ENCODE measurements at regions not wholly inside any gene's neighbourhood (a gene's known extent, or its start where the extent isn't known, plus 50 kb on each side); places are given as distances from the start of the nearest gene placed in this dataset.

- Histone ChIP-seq H3K9me3 (ENCODE audit: control insufficient read depth, insufficient read depth, low read length) (no peaks in the 10 kb centered on the region), H3K36me3 (ENCODE audit: control insufficient read depth, insufficient read depth, low read length) (no peaks in the 10 kb centered on the region), H3K27ac (ENCODE audit: low read depth, low read length) (no peak overlapping the region), H3K4me3 (ENCODE audit: low read depth, low read length) (no peak overlapping the region), H3K4me1 (ENCODE audit: control insufficient read depth, insufficient read depth, low read length) (no peaks in the 10 kb centered on the region), H3K27me3 (ENCODE audit: control insufficient read depth, insufficient read depth, low read length) (no peaks in the 10 kb centered on the region)
- no CpG with 5 or more reads among the region's 1 CpG for WGBS (ENCODE audit: insufficient coverage)
- no peak for DNase-seq (ENCODE audit: low read depth in 4 of 6, low spot score in 6 of 6)
Observed at GRCh38 chr12:90003688-90004087, 295.1 kb upstream of the ATP2B1 start.

- Histone ChIP-seq H3K9me3 (ENCODE audit: control insufficient read depth, insufficient read depth, low read length) (no peaks in the 10 kb centered on the region), H3K4me1 (ENCODE audit: control insufficient read depth, insufficient read depth, low read length) (no peaks in the 10 kb centered on the region), H3K36me3 (ENCODE audit: control insufficient read depth, insufficient read depth, low read length) (no peaks in the 10 kb centered on the region), H3K4me3 (ENCODE audit: low read depth, low read length) (no peak overlapping the region), H3K27me3 (ENCODE audit: control insufficient read depth, insufficient read depth, low read length) (no peaks in the 10 kb centered on the region), H3K27ac (ENCODE audit: low read depth, low read length) (no peak overlapping the region)
- WGBS (ENCODE audit: insufficient coverage) = no CpG with 5 or more reads among the region's 3 CpGs
- no peak for DNase-seq (ENCODE audit: low read depth in 4 of 6, low spot score in 6 of 6)
Observed at GRCh38 chr12:90000721-90001120, 292.1 kb upstream of the ATP2B1 start.

DNA sequence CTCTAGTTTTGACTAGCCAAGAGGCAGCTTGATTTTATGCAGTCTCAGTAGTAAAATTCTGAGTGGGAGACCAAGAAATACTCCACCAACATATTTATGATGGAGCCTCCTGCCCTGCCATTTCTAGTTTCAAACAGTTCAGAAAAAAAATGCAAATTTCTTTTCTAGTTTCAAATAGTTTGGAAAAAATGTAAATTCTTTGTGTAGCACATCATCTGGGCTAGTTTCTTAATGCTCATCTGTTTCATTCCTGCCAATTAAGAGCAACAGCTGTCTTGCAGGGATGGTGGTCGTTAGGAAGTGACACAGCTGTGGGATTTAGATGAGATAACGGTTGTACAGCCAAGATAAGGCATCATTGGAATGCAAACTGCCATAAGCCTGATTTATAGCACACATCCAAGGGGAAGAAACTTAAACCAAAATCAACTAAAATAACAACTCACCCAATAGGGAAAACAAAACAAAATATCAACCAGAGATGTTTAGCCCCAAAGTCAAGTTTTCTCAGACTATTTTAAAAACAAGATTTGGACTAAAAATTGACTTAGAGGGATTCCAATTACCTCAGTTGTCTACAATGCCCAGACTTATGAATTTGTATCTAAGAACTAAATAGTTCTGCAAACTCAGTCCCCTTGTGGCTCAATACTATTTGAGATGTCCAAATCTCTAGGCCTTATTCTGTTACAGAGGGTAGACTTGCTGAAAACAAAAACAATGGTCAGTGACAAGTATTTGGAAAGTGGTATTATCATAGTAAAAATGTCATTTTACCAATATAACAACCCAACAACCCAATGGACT is 291.3 kb upstream of the ATP2B1 start:
- Histone ChIP-seq H3K4me3 (ENCODE audit: low read depth, low read length) (no peak overlapping the region), H3K4me1 (ENCODE audit: control insufficient read depth, insufficient read depth, low read length) (no peaks in the 10 kb centered on the region), H3K36me3 (ENCODE audit: control insufficient read depth, insufficient read depth, low read length) (no peaks in the 10 kb centered on the region), H3K27me3 (ENCODE audit: control insufficient read depth, insufficient read depth, low read length) (no peaks in the 10 kb centered on the region), H3K9me3 (ENCODE audit: control insufficient read depth, insufficient read depth, low read length) (no peaks in the 10 kb centered on the region), H3K27ac (ENCODE audit: low read depth, low read length) (no peak overlapping the region)
- 50% methylated on average over 2 of the region's 2 CpGs for WGBS (ENCODE audit: insufficient coverage)
- peak in 2 of 6 donors; percentile 15 to 50 for DNase-seq (ENCODE audit: low read depth in 4 of 6, low spot score in 6 of 6)

DNA sequence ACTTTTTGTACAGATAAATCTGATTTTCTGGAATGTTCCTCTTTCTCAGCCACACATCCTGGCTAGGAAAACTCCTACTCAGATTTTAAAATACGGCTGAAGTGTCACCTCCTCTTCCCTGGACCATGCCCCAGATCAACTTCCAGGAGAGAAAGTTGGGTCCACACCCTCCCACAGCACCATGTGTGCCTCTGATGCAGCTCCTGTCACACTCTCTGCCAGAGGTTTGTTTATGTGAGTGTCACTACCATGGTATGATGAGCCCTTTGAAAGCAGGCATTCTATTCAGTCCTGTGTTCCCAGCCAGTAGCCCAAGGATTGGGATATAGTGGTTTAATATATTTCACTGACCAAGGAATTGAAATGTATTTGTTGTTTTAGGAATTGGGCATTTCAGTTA is 287.2 kb upstream of the ATP2B1 start:
- H3K9me3 ChIP-seq (ENCODE audit: control insufficient read depth, insufficient read depth, low read length) = no peaks in the 10 kb centered on the region
- no peak overlapping the region for H3K4me3 ChIP-seq (ENCODE audit: low read depth, low read length)
- no peaks in the 10 kb centered on the region for H3K27me3 ChIP-seq (ENCODE audit: control insufficient read depth, insufficient read depth, low read length)
- H3K36me3 ChIP-seq (ENCODE audit: control insufficient read depth, insufficient read depth, low read length) = no peaks in the 10 kb centered on the region
- H3K4me1 ChIP-seq (ENCODE audit: control insufficient read depth, insufficient read depth, low read length) = no peaks in the 10 kb centered on the region
- no peak for DNase-seq (ENCODE audit: low read depth in 4 of 6, low spot score in 6 of 6)
- no CpG with 5 or more reads among the region's 1 CpG for WGBS (ENCODE audit: insufficient coverage)
- H3K27ac ChIP-seq (ENCODE audit: low read depth, low read length) = no peak overlapping the region

GRCh38 chr12:89994911-89995310 is 286.3 kb upstream of the ATP2B1 start:
- WGBS (ENCODE audit: insufficient coverage) = no CpG with 5 or more reads among the region's 1 CpG
- H3K27ac ChIP-seq (ENCODE audit: low read depth, low read length) = no peak overlapping the region
- no peak for DNase-seq (ENCODE audit: low read depth in 4 of 6, low spot score in 6 of 6)

GRCh38 chr12:89993632-89994031 is 285.0 kb upstream of the ATP2B1 start:
- DNase-seq (ENCODE audit: low read depth in 4 of 6, low spot score in 6 of 6) = no peak
- no peaks in the 10 kb centered on the region for H3K4me1 ChIP-seq (ENCODE audit: control insufficient read depth, insufficient read depth, low read length)
- H3K9me3 ChIP-seq (ENCODE audit: control insufficient read depth, insufficient read depth, low read length) = no peaks in the 10 kb centered on the region
- no peaks in the 10 kb centered on the region for H3K27me3 ChIP-seq (ENCODE audit: control insufficient read depth, insufficient read depth, low read length)
- no peak overlapping the region for H3K4me3 ChIP-seq (ENCODE audit: low read depth, low read length)
- WGBS (ENCODE audit: insufficient coverage) = no CpG with 5 or more reads among the region's 1 CpG
- H3K36me3 ChIP-seq (ENCODE audit: control insufficient read depth, insufficient read depth, low read length) = no peaks in the 10 kb centered on the region
- no peak overlapping the region for H3K27ac ChIP-seq (ENCODE audit: low read depth, low read length)

More at GRCh38 chr12:89994911-89995310, 286.3 kb upstream of the ATP2B1 start:
- Histone ChIP-seq H3K36me3 (ENCODE audit: control insufficient read depth, insufficient read depth, low read length) (no peaks in the 10 kb centered on the region), H3K9me3 (ENCODE audit: control insufficient read depth, insufficient read depth, low read length) (no peaks in the 10 kb centered on the region), H3K4me1 (ENCODE audit: control insufficient read depth, insufficient read depth, low read length) (no peaks in the 10 kb centered on the region), H3K27me3 (ENCODE audit: control insufficient read depth, insufficient read depth, low read length) (no peaks in the 10 kb centered on the region), H3K4me3 (ENCODE audit: low read depth, low read length) (no peak overlapping the region)

DNA sequence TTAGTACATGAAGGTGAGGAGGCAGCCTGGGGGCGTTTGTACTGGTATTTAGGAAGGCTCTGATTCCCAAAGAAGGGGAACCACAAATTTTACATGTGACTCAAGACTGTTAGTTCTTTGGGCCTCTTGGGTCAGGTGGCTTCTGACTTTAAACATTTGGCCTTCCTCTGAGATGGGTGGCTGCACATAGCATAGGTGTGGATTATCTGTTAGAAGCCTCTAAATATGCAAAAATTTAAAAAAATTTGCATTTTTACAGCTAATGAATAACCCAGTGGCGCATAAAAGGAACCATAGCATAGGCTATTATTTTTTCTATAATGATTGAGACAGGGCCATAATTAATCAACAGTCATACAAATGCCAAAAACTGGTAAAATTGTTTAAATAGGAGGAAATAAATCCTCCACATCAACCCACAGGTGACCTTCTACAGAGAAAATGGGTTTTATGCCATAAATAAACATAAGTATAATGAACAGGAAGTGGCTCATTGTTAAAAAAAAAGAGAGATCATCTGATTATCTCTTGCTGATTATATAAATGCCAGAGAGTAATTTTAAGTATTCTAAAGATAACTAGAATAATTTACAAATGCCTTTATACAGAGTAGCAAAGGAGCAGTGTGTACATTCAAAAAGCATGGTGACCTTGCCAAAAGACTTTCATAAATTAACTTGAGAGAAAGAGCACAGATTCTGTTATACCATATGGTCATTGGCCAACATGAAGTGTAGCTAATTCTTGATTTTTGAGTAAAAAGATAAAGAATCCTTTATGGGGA is 284.2 kb upstream of the ATP2B1 start:
- no CpG with 5 or more reads among the region's 2 CpGs for WGBS (ENCODE audit: insufficient coverage)
- no peaks in the 10 kb centered on the region for H3K9me3 ChIP-seq (ENCODE audit: control insufficient read depth, insufficient read depth, low read length)
- H3K27ac ChIP-seq (ENCODE audit: low read depth, low read length) = no peak overlapping the region
- no peaks in the 10 kb centered on the region for H3K4me1 ChIP-seq (ENCODE audit: control insufficient read depth, insufficient read depth, low read length)
- peak in 1 of 6 donors; percentile 38 for DNase-seq (ENCODE audit: low read depth in 4 of 6, low spot score in 6 of 6)
- no peak overlapping the region for H3K4me3 ChIP-seq (ENCODE audit: low read depth, low read length)
- no peaks in the 10 kb centered on the region for H3K27me3 ChIP-seq (ENCODE audit: control insufficient read depth, insufficient read depth, low read length)
- no peaks in the 10 kb centered on the region for H3K36me3 ChIP-seq (ENCODE audit: control insufficient read depth, insufficient read depth, low read length)

DNA sequence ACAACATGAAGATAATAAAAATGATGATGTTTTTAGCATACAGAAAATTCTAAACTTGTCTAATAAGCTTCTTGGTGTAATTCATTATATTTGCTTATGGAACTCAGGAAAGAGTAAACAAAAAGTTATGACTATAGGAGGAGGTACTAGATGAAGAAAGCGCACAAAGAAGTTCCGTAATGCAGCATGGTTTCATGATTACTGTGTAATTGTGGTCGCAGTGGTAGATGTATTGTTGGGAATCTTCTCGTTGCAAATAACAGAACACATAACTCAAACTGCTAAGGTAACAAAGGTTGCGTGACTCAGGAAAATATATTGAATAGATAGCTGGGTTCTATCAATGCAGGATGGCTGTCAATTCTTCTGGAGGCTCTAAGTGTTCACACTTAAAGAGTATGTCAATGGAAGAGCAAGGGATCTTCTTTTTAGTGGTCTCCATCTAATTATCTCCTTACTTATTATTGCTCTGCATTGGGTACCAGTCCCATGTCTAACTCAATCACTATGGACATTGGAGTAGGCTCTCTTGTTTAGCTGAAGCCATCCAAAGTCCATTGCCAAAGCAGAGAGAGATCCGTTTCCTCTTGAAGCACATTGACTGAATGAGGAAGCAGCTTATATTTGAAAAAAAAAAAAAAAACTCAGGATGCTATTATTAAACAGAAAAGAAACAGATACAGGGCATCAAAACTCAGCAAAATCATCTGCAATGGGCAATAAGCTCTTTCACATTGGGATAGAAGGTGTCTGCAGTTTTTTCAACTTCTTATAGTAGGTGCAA is 283.4 kb upstream of the ATP2B1 start:
- H3K4me1 ChIP-seq (ENCODE audit: control insufficient read depth, insufficient read depth, low read length) = no peaks in the 10 kb centered on the region
- no peak for DNase-seq (ENCODE audit: low read depth in 4 of 6, low spot score in 6 of 6)
- no peak overlapping the region for H3K27ac ChIP-seq (ENCODE audit: low read depth, low read length)
- 87% methylated on average over 3 of the region's 6 CpGs for WGBS (ENCODE audit: insufficient coverage)
- H3K36me3 ChIP-seq (ENCODE audit: control insufficient read depth, insufficient read depth, low read length) = no peaks in the 10 kb centered on the region
- no peak overlapping the region for H3K4me3 ChIP-seq (ENCODE audit: low read depth, low read length)
- no peaks in the 10 kb centered on the region for H3K27me3 ChIP-seq (ENCODE audit: control insufficient read depth, insufficient read depth, low read length)
- no peaks in the 10 kb centered on the region for H3K9me3 ChIP-seq (ENCODE audit: control insufficient read depth, insufficient read depth, low read length)

DNA sequence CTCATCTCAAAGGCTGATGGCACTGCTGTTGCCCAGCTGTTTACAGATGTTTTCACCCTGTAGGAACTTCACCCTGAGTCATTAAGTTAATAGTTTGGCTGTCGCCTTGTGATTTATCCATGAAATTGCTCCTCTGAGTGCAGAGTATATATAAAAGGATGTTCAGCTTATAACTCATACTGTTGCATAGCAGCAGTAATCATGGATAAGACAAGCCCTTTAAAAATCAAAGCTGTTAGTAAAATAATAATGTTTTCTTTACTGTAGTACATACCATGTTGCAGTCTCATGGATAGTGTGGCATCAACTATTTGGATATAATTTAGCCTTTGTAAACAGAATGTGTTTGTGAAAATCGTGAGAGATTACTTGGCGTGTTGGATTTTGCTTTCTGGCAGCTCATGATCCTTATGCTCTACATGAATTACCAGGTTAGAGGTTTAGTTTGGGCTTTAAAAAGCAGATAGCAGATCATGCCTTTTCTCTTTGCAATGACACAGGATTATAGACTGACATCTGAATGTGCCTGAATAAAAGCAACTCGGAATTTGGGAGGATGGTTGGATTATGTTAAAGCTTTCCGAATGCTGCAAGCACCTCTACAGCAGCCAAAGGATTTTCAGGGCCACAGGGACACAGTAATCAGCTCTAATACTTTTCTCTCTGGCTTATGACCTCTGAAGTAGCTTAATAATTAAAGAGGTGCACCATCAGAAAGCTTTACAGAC is 279.7 kb upstream of the ATP2B1 start:
- no peak overlapping the region for H3K4me3 ChIP-seq (ENCODE audit: low read depth, low read length)
- 85% methylated on average over 2 of the region's 5 CpGs for WGBS (ENCODE audit: insufficient coverage)
- peak in 1 of 6 donors; percentile 78 for DNase-seq (ENCODE audit: low read depth in 4 of 6, low spot score in 6 of 6)
- no peaks in the 10 kb centered on the region for H3K4me1 ChIP-seq (ENCODE audit: control insufficient read depth, insufficient read depth, low read length)
- no peaks in the 10 kb centered on the region for H3K27me3 ChIP-seq (ENCODE audit: control insufficient read depth, insufficient read depth, low read length)
- H3K27ac ChIP-seq (ENCODE audit: low read depth, low read length) = no peak overlapping the region
- H3K9me3 ChIP-seq (ENCODE audit: control insufficient read depth, insufficient read depth, low read length) = no peaks in the 10 kb centered on the region
- no peaks in the 10 kb centered on the region for H3K36me3 ChIP-seq (ENCODE audit: control insufficient read depth, insufficient read depth, low read length)

All from spinal cord (tissue), 9 donors.